ENCODE measurements at regions not wholly inside any gene's neighbourhood (a gene's known extent, or its start where the extent isn't known, plus 50 kb on each side); places are given as distances from the start of the nearest gene placed in this dataset.

DNA sequence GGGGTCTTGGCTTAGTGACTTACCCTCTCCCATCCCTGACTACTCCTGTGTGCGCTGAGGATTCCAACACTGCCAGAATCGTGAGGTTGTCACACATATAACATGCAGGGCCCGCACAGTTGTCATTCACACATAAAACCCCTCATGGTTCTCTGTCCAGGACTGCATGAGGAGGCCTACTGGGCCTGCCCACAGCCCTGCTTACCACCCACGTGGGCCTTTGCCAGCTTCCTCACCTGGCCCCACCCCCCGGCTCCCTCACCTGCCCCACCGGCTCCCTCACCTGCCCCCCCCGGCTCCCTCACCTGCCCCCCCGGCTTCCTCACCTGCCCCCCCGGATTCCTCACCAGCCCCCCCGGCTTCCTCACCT is 197.2 kb downstream of the TEX29 start:
- no peak overlapping the region for H3K4me3 ChIP-seq (ENCODE audit: control insufficient read depth, low read depth, low read length)
- TF ChIP-seq, protein P1, sequence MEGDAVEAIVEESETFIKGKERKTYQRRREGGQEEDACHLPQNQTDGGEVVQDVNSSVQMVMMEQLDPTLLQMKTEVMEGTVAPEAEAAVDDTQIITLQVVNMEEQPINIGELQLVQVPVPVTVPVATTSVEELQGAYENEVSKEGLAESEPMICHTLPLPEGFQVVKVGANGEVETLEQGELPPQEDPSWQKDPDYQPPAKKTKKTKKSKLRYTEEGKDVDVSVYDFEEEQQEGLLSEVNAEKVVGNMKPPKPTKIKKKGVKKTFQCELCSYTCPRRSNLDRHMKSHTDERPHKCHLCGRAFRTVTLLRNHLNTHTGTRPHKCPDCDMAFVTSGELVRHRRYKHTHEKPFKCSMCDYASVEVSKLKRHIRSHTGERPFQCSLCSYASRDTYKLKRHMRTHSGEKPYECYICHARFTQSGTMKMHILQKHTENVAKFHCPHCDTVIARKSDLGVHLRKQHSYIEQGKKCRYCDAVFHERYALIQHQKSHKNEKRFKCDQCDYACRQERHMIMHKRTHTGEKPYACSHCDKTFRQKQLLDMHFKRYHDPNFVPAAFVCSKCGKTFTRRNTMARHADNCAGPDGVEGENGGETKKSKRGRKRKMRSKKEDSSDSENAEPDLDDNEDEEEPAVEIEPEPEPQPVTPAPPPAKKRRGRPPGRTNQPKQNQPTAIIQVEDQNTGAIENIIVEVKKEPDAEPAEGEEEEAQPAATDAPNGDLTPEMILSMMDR (IDR thresholded peaks at IDR 0.05; ENCODE audit: control insufficient read depth, insufficient read depth, low read depth, low read length, missing control alignments) = no peak

DNA sequence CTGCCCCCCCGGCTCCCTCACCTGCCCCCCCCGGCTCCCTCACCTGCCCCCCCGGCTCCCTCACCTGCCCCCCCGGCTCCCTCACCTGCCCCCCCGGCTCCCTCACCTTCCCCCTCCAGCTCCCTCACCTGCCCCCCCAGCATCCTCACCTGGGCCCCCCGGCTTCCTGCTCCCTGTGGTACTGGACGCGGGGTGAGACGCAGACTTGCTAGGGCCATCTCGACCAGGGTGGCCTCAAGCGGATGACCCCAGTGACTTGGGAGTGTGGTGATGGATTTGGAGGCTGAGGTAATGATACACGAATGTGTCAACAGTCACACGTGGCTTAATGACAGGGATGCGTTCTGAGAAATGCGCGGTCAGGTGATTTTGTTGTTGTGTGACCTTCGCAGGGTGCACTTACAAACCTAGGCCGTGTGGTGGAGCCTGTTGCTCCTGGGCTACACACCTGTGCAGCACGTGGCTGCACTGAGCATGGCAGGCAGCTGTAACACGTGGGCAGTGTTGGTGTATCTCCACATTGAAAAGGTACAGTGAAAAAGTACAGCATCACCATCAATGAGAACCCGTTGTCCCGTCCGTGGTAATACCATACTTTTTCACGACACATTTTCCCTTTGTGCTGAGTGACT is 197.8 kb downstream of the TEX29 start:
- no peak for DNase-seq (ENCODE audit: low read depth)
- TF ChIP-seq, protein P1 (IDR thresholded peaks at IDR 0.05; ENCODE audit: control insufficient read depth, insufficient read depth, low read depth, low read length, missing control alignments) = no peak

More for the DNA sequence above, 197.2 kb downstream of the TEX29 start:
- DNase-seq (ENCODE audit: low read depth) = no peak

DNA sequence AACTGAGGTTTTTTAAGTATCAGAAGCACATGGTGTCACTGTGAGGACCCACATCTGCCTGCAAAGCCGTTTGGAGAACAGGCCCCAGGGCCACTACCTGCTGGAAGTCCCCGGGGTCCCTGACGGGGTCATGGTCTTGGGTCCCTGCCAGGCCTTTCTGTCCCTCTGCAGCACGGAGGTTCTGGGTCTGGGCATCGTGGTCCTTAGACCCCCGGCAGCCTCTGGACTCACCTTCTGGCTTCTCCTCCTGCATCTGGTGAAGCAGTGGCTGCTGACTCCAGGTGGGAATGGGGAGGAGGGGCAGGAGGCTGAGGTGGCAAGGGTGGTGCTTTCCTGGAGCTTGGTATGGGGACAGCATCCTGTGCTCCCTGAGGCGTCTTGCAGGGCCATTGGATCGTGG is 198.6 kb downstream of the TEX29 start:
- no peak for DNase-seq (ENCODE audit: low read depth)
- no peak overlapping the region for H3K4me3 ChIP-seq (ENCODE audit: control insufficient read depth, low read depth, low read length)
- TF ChIP-seq, protein P1 (IDR thresholded peaks at IDR 0.05; ENCODE audit: control insufficient read depth, insufficient read depth, low read depth, low read length, missing control alignments) = no peak

More for the DNA sequence above, 197.8 kb downstream of the TEX29 start:
- H3K4me3 ChIP-seq (ENCODE audit: control insufficient read depth, low read depth, low read length) = no peak overlapping the region

DNA sequence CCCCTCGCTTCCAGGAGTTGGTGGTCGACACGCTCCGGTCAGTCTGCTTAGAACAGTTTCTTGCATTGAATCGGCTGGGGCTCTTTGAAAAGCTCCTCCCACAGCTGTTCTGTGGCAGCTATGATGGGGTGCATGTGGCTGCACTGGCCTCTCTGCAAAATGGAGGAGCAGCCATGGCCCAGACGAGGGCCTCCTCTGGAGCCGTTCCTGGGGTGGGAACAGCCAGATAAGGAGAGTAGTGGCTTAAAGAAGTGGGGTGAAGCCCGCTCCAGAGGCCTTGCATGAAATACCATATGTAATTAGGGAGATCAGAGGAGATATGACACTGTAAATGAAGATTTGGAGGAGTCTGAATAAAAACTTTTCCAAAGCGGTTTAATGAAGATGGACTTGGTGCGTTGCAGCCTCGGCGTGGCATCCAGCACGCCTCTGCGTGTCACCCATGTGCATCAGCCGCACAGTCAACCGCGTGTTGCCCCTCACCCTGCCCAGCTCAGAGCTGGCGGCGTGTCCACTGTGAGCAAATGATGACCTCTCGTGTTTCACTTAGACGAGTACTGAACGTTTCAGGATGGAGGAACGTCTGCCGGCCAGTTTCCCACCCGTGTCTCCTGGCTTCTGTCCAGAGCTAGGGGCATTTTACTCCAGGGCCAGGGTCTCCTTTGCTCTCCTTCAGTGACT is 199.2 kb downstream of the TEX29 start:
- no peak for DNase-seq (ENCODE audit: low read depth)
- TF ChIP-seq, protein P1 (IDR thresholded peaks at IDR 0.05; ENCODE audit: control insufficient read depth, insufficient read depth, low read depth, low read length, missing control alignments) = no peak
- H3K4me3 ChIP-seq (ENCODE audit: control insufficient read depth, low read depth, low read length) = no peak overlapping the region

DNA sequence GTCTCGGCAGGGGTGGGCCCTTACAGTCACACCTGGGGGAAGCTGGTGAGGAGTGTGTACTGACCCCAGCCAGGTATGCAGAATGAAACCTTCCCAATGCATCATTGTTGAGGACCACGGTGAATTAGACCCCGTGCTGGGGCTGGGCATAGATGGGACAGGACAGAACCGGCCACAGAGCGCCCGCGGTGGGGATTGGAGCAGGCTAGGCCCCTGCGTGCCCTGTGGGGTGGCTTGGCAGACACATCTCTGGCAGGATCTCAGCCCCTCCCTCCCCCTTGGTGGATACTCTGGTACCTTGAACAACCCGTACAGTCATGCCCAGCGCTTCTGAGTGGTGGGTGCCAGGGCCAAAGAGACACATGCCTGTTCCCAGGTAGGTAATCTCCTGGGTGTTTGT is 200.6 kb downstream of the TEX29 start:
- TF ChIP-seq, protein P1 (IDR thresholded peaks at IDR 0.05; ENCODE audit: control insufficient read depth, insufficient read depth, low read depth, low read length, missing control alignments) = no peak
- DNase-seq (ENCODE audit: low read depth) = no peak
- no peak overlapping the region for H3K4me3 ChIP-seq (ENCODE audit: control insufficient read depth, low read depth, low read length)

DNA sequence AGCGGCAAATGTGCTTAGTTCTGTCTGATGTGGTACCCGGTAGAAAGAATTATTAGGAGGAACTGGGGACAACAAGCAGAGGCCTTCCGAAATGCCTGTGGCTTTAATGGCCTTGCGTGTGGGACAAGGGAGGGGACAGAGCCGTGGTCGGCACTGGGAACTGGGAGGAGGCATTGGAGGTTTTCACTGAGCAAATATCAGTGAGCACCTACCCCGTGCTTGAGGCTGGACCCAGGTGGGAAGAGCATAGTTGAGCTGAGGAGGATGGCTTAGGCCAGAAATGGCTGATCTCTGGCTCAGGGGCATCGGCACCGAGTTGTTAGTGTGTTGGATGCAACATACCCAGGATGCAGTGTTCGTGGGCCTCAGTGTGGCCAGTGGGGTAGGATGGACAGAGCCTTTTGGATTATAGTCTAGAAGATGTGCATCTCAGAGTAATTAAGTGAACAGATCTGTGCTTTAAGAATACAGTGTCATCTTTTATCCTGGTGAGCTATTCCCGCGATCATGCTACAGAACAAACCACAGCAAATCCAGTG is 201.3 kb downstream of the TEX29 start:
- no peak overlapping the region for H3K4me3 ChIP-seq (ENCODE audit: control insufficient read depth, low read depth, low read length)
- no peak for DNase-seq (ENCODE audit: low read depth)
- TF ChIP-seq, protein P1 (IDR thresholded peaks at IDR 0.05; ENCODE audit: control insufficient read depth, insufficient read depth, low read depth, low read length, missing control alignments) = no peak

Measured in AG09309 (cell line).